GM21529 (cell line): ENCODE measurements at regions not wholly inside any gene's neighbourhood (a gene's known extent, or its start where the extent isn't known, plus 50 kb on each side); places are given as distances from the start of the nearest gene placed in this dataset.
A peak's percentile ranks its signal among the peaks of the same experiment; 100 is the strongest.

Source experiments
- ATAC-seq: cut with Tn5 transposase; IDR thresholded peaks from one replicate; pipeline ENCODE4 v1.9.1; 2021; ENCODE audit not compliant: unreplicated experiment

DNA sequence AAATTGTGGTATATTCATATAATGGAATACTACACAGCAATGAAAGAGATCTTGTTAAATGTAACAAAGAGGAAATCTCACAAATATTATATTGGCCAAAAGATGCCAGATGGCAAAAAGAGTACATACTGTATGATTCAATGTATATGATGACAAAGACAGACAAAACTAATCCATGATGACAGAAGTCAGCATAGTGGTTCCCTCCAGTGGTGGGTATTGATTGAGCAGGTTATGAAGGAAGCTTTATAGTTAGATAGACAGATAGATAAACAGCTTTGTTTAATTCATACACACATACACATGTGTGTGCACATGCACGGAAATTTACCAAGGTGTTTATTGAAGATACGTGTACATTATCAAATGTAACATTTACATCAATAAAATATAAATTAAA lies 74.4 kb upstream of the SMIM36 start:
- no peak for ATAC-seq

DNA sequence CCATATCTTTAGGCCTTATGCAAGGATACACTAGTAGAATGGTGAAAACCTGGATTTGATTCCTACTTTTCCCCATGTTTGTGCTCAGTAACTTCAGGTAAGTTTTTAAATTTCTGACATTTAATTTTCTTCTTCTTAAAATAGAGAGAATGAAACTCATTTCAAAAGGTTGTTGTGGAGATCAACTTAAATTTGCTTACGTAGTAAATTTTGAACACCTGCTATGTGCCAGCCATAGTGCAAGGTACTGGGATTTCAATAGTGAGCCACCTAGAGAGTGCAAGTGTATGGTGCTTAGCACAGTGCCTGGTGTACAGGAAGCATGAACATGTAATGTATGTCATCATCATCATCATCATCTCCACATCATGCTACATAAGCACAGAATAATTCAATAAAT lies 73.6 kb upstream of the SMIM36 start:
- no peak for ATAC-seq

DNA sequence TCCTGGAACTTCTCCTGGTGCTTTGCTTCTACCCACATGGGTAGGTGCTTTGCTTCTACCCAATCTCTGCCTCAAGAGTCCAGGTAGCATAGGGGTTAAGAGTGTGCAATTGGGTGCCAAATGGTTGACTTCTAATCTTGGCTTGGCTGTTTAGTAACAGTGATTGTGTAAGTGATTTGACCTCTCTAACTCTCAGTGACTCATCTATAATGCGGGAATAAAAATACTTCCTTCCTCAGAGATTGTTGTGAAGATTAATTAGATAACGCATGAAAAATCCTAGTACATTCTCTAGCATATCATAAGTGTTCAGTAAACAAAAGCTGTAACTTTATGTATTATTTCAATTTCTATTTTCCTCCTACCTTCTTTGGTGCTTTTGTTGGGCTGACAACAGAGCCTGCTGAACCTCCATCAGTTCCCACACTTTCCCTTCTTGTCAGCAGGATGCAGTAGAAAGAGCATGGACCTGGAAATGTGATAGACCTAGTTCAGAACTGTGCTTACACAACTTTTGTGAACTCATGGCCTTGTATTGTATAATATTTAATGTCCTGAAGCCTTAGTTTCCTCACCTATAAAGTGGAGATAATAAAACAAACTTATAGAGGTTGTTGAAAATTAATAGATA lies 72.9 kb upstream of the SMIM36 start:
- ATAC-seq: no peak

DNA sequence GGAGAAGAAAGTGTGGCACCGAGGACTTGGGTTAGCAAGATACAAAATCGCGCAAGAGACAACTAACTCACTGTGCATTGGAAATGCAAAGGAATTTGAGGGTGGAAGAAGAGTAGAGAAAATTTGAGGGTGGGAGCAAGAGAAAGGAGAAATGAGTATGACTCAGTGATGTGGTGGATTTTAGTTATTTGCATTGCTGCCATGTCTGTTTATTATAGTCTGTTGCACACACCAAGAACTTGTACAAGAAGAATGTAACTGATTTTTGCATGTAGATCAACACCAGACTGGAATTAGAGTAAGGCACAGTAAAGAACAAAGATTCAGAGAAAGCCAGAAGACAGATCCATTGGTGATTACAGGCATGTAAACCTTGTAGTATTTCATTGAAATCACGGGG lies 71.6 kb upstream of the SMIM36 start:
- no peak for ATAC-seq

DNA sequence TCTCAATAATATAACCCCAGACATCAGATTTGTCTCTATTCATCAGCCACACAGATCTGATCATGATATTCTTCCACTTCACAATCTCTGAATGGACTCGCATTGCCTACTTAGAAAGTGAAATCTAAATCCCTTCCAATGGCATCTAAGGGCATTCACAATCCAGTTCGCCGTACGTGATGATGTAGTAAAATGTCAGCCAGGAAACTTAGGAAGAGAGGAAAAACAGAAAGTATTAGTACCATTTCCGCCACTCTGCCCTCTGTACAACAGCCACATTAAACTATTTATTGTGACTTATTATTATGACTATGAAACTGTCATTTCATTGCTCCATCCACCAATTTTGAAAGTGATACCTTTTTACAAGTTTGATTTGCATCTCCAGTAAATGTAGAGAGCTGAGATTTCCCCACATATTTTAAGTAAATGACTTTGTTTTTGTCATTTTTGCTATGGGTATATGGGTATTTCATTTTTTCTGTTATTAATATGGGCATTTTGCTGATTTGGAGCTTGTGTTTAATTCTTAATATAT lies 69.4 kb upstream of the SMIM36 start:
- peak; percentile 50 for ATAC-seq

DNA sequence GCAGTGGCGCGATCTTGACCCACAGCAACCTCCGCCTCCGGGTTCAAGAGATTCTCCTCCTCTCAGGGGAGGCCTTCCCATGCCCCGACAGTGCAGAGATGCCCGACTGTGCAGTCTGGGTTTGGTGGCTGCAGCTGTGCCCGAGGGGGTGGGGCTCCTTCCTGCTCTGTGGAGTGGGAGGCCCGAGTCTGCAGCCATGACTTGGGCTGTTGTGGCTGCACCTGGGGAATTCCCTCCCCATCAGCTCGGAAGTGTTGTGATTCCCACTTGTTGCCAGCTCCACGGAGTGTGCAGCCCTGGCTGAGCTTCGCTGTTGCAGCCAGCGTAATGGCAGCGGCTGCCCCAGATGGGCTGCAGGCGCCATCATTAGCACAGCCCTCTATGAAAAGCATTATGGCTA lies 66.4 kb upstream of the SMIM36 start:
- peak; percentile 27 for ATAC-seq

DNA sequence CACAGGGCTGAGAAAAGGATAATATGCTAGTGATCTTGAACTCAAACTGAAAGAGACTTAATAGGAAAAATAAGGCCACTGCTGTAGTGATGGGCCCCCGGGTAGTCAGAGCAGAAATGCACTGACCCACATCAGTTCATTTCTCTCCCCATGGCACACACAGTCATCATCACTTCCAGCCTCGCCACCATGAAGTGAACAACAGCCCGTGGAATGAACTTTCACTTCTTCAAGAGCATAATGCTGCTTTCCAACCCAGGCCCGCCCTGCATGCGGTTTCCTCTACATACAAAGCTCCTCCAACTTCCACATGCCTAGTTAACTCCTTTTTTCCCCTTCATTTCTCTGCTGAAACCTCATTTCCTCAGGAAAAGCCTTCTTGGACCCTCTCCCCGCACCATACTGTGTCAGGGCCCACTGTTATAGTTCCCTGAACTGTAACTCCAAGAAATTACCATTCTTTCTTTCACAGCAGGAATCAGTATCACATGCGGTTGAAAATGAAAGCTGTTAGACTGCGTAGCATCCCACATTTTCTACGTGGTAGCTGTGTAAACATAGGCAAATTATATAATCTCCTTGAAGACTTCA lies 65.8 kb upstream of the SMIM36 start:
- ATAC-seq: peak; percentile 69

DNA sequence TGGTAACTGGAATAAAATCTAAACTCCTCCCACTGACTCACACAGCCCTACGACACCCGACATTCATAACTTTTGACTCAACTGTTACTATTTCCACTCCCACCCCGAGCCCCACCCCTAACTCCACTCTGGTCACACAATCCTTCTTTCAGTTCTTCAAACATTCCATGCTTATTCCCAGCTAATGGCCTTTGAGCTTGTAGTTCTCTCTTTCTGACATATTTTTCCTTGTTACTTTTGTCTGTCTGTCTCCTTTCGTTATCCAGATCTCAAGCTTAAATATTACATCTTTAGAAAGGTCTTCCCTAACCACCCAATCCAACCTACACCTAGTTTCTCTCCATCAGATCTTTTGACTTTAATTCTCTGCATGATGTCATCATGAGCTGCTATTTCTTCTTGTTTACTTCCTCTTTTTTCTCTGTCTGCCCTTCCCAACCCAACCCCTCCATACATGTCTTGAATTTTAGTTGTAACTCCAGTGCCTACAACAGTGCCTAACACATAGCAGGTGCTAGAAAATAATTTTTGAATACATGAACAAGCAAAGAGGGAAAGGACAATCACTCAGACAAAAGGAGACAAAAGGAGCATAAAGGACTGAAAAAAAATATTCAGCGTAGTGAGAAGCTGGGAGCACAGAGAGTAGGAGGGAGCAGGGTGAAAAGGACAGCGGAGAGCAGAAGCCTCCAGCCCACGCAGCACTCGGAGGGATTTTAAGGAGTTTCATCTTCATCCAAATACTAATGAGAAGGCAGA lies 65.2 kb upstream of the SMIM36 start:
- peak; percentile 10 for ATAC-seq

DNA sequence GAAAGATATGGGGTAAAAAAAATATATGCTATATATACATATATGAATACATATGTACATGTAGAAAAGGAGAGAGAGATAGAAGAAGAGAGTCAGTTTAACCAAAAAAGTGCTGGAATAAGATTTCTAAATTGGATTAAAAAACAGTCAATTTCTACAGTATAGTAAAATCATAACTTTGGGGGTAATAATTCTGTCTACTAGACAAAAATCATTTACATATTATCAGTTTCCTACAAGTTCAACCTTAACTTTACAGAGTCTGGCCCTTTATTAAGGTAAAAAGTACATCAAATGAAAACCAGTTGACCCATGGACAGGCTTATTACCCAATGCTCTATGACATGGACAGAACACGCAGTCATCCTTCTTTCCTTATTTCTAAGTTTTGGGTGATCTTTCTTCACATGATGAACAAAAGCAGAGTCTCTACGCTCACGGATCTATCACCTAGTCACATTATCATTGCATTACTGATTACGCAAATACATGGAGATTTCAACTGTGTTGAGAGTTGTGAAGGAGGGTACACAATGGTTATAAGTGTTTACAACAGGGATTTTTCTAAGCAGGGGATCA lies 63.9 kb upstream of the SMIM36 start:
- no peak for ATAC-seq

DNA sequence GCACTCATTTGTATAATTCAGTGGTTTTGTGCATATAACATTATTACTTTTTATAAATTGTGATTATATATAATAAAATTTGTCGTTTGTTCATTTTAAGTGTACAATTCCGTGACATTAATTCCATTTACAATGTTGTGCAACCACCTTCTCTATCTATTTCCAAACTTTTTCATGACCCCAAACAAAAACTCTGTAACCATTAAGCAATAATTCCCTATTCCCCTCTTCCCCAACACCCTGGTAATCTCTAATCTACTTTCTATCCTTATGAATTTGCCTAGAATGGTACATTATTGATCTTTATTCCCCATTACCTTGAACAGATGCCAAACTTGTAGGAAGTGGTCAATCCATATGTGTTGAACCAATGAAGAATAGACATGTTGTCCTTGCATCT lies 61.3 kb upstream of the SMIM36 start:
- ATAC-seq: no peak

DNA sequence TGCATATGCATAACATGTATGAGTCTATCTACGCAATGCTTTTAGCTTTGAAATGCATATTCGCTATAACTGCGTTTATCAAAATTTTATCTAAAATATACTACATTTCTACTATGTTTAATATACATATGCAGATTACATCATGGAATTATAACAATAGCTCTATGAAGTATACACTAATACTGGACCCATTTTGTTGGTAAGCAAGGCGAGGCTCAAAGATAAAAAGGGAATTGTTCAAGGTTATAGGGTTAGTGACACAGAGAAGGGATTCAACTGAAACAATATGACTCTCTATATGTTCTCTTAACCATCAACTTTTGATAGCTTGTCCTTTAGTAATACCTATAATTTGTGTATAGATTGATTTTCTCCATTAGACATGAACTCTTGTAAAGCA lies 60.9 kb upstream of the SMIM36 start:
- ATAC-seq: no peak

DNA sequence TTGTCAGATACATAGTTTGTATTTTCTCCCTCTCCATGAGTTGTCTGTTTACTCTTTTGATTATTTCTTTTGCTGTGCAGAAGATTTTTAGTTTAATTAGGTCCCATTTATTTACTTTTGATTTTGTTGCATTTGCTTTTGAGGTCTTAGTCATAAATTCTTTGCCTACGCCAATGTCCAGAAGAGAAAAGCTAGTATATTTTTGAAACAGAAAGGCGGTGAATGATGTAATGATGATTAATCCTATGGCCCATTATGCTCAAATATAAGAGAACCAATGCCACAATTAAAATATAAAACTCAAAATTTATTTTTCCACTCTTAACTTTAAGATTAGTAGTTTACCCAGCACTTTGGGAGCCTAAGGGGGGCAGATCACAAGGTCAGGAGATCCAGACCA lies 59.8 kb upstream of the SMIM36 start:
- ATAC-seq: no peak

DNA sequence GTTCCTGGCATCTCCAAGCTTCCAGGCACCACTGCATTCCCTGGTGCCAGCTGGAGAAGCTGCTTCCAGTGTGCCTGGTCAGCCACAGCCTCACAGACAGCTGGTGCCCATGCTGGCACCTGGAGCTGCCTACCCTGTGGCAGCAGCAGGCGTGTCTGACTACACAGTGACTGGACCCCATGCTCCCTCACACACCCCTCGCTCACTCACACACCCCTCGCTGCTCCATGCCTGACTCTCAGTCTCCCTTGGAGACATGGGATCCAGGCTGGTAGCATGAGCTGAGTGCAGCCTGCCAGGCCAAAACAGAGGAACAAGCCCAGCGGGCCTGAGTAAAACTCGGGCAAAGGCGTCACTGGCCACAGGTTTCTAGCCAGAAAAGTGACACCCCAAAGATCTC lies 59.1 kb upstream of the SMIM36 start:
- ATAC-seq: no peak

DNA sequence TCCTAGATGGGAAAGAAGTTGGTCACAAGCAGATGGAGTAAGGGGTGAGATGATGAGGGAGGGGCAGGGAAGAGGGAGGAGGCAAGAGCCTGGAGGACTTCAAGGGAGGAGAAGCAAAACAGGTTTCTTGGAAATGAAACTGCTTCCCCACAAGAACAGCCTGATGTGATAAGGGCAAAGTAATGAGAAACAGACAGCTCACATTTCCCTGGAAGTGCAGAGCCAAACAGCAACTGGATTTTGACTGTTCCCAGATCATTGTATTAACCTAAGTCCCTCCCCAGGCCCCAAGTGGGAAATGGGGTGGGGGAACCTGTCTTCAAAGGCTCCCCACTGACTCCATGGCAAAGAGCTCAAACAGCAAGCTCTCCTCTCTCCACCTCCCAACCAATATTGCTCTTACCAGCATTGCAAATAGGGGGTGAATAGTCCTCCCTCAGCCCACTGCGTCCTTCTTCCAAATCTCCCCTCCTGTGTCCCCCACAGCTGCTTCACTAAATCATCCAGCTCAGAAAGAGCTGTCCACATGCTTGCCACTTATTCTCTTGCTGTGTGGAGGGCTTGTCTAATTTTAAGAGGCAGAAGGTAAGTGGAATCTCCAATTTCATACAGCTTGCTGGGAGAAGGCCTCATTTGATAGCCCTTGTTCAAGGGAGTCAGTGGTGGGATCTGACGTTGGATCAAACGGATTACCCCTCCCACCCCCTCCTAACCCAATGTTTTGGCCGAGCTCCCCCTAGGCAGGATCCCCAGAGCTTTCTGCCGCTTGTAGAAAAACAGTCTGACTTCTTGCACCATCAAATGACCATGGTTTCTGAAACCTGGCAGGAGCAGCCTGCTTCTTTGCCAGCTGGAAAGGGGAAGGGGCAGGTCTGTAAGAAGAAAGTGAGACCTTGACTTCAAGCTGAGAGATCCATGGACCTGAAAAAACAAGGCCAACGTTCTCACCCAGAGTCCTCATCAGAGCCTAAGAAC lies 56.3 kb upstream of the SMIM36 start:
- ATAC-seq: no peak

DNA sequence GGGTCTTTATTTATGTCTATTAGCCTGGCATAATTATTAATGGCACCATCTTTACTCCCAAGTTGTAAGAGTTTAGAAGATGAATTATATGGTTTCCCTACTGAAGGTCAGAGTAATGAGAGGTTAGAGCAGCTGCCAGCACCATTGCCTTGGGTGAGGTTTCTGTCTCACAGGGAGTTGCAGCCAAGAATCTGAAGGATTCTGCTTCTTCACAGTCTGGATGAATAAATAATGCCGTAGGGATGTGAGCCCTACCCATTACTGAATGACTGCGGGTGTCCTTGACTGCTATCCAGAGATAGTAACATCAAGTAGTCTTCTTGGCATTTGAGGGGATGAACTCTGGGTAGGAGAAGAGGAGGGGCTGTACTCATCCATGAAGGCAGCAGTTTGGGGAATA lies 52.8 kb upstream of the SMIM36 start:
- no peak for ATAC-seq

DNA sequence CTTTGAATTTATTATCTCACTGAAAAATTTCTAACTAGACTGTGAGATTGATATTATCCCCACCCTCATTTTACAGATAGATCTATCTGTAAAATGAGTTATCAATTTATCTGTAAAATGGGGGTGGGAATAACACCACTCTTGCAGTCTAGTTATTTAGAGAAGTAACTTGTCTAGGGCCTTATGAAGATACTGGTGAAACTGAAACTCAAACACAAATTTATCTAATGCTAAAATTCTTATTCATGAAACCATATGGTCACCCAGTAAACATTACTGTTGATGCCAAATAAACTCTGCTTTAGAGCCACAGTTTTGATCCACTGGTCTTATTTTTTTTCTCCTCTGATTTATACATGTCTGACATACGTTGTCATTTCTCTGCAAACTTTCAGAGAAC lies 52.1 kb upstream of the SMIM36 start:
- no peak for ATAC-seq

DNA sequence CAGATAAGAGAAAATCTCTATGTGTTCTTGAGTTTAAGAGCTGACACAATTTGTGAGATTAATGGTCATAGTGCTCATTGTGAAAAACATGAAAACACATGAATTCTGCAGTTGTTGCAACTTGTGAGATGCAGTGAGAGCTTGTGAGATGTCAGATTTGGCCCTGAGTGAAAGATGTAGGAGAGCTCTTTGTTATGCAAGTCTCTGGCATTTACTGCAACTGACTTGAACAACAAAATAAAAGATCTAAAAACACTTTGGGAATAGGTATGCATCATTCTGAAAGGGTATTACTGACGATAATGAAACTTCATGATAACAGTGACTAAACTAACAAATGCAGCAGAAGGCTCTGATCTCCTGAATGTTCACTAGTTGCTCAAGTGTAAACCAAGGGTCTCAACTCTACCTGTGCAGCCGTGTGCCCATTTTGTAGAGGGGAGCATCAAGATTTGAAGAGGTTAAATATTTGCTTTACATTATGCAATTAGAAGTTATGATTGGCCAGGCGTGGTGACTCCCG lies 50.8 kb upstream of the SMIM36 start:
- ATAC-seq: no peak

DNA sequence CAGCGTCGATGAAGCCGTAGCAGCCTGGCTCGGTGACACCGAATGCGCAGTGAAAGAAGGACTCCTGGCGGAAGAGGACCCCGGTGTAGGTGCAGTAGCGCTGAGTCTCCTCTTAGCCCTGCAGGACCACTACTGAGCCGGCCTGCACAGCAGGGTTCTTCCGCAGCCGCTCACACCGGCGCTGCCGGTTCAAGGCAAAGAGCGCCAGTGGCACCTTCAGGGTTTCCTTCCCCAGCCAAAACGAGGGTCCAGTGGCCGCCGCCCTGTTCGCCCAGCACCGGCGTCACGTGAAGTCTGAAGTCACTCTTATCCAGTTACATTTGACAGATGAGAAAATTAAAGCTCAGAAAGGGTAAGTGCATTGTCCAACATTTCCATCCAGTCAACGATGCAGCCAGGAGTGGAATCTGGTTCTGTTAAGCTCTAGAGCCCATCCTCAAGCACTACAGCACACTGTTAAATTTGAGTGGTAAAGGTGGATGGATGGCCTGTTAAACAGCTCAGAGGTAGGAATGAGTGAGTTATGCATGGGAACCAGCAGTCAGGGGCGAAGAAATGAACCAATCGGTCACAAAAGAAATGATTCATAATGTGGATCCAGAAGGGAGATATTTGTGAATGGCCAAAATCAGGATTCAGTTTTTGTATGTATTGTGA lies 50.2 kb upstream of the SMIM36 start:
- ATAC-seq: no peak
